Uterus (tissue), 2 donors: ENCODE measurements at regions not wholly inside any gene's neighbourhood (a gene's known extent, or its start where the extent isn't known, plus 50 kb on each side); places are given as distances from the start of the nearest gene placed in this dataset.

Source experiments
- CTCF ChIP-seq, 4 experiments: fragments of 200-600 bp in 2 of 4; fragments of 450-650 bp in 2 of 4; sonication (generic) in 2 of 4; IDR thresholded peaks; one replicate each; pipeline ENCODE4 v1.5.1; 2016 to 2019; ENCODE audit warnings: antibody characterized with exemption in 4 of 4, mild to moderate bottlenecking in 2 of 4, moderate library complexity in 1 of 4
- POLR2A ChIP-seq, 2 donors: fragments of 450-650 bp; IDR thresholded peaks; one replicate each; pipeline ENCODE4 v1.6.1; 2016; ENCODE audit warnings: antibody characterized with exemption in 2 of 2, mild to moderate bottlenecking in 1 of 2, moderate library complexity in 1 of 2

GRCh38 chr11:60631944-60632343 is 67.5 kb upstream of the MS4A8 start:
- TF ChIP-seq CTCF (IDR thresholded peaks at IDR 0.05) (no peak), POLR2A (IDR thresholded peaks at IDR 0.05) (no peak)
